ENCODE measurements at regions not wholly inside any gene's neighbourhood (a gene's known extent, or its start where the extent isn't known, plus 50 kb on each side); places are given as distances from the start of the nearest gene placed in this dataset.
"Not testable (repeated sequence)": the region's sequence is repeated elsewhere in the genome, so short reads cannot be mapped to it uniquely, and the experiment has no call there.

DNA sequence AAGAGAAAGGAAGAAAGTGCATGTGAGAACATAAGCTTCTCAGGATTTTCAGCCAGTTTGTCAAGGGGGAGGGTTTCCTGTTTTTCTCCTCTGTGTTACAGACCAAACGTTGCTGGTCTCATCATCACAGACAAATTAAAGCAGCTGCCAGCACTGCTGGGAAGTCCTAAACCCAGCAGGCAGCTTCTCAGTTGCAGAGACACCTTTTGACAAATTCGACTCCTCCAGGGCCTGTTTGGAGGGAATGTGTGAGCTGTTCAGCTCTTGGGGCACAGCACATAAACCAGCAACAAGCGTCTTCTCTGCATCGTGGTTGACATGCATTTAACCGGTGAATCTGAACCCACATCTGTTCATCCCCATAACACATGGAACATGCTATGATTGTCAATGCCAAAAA lies 454.6 kb upstream of the RUNX1 start:
- DNase-seq = peak in 3 of 7 donors; percentile 16 to 20 (median 20)
- intact Hi-C loops (cut with DNase I) = no loop called here
- WGBS, 4 donors = 7 to 22% (median 12%) methylated on average over 3 to 5 of the region's 5 CpGs

DNA sequence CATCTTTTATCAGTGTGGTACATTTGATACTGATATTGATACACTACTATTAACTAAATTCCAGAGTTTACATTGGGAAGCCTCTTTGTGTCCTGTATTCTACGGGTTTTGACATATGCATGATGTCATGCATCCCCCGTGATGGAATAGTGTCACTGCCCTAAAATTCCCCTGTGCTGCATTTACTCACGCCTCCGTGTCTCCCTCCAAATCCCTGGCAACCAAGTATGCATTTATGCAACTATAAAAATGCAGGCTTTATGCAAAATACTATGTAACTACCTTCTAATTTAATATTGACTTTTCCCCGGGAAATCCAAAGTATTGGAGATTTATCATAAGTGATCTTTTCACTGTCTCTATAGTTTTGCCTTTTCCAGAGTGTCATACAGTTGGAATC lies 453.7 kb upstream of the RUNX1 start:
- H3K4me1 ChIP-seq (replicated peaks in 1 of 2) = peaks cover 0 to 6% of the 10 kb centered on the region in 2 donors
- 48 to 55% (median 53%) methylated on average over 5 of the region's 5 CpGs for WGBS, 4 donors
- no peaks in the 10 kb centered on the region for H3K9me3 ChIP-seq (replicated peaks in 1 of 3)
- H3K27me3 ChIP-seq = peaks cover 5% of the 10 kb centered on the region
- intact Hi-C loops (cut with DNase I) = no loop called here
- H3K4me3 ChIP-seq = no peak overlapping the region
- no peaks in the 10 kb centered on the region for H3K36me3 ChIP-seq (replicated peaks in 1 of 2)
- no peak overlapping the region for H3K27ac ChIP-seq
- no peak for DNase-seq
- TF ChIP-seq, protein P1, sequence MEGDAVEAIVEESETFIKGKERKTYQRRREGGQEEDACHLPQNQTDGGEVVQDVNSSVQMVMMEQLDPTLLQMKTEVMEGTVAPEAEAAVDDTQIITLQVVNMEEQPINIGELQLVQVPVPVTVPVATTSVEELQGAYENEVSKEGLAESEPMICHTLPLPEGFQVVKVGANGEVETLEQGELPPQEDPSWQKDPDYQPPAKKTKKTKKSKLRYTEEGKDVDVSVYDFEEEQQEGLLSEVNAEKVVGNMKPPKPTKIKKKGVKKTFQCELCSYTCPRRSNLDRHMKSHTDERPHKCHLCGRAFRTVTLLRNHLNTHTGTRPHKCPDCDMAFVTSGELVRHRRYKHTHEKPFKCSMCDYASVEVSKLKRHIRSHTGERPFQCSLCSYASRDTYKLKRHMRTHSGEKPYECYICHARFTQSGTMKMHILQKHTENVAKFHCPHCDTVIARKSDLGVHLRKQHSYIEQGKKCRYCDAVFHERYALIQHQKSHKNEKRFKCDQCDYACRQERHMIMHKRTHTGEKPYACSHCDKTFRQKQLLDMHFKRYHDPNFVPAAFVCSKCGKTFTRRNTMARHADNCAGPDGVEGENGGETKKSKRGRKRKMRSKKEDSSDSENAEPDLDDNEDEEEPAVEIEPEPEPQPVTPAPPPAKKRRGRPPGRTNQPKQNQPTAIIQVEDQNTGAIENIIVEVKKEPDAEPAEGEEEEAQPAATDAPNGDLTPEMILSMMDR (IDR thresholded peaks at IDR 0.05) = no peak
- no peak for TF ChIP-seq POLR2A (IDR thresholded peaks at IDR 0.05)

More for the DNA sequence above, 454.6 kb upstream of the RUNX1 start:
- Histone ChIP-seq H3K27ac (peak overlapping the region in 2 of 5 donors; percentile 51 to 63), H3K4me1 (replicated peaks in 1 of 2) (peaks cover 0 to 6% of the 10 kb centered on the region in 2 donors), H3K4me3 (no peak overlapping the region), H3K9me3 (replicated peaks in 1 of 3) (no peaks in the 10 kb centered on the region), H3K36me3 (replicated peaks in 1 of 2) (no peaks in the 10 kb centered on the region), H3K27me3 (peaks cover 5% of the 10 kb centered on the region)
- TF ChIP-seq, protein P1 (IDR thresholded peaks at IDR 0.05) = no peak
- TF ChIP-seq POLR2A (IDR thresholded peaks at IDR 0.05) = no peak

DNA sequence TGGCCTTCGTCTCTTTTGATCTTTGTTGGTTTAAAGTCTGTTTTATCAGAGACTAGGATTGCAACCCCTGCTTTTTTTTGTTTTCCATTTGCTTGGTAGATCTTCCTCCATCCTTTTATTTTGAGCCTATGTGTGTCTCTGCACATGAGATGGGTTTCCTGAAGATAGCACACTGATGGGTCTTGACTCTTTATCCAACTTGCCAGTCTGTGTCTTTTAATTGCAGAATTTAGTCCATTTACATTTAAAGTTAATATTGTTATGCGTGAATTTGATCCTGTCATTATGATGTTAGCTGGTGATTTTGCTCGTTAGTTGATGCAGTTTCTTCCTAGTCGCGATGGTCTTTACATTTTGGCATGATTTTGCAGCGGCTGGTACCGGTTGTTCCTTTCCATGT lies 448.4 kb upstream of the RUNX1 start:
- DNase-seq; H3K9me3 ChIP-seq (replicated peaks in 1 of 3); H3K4me1 ChIP-seq (replicated peaks in 1 of 2); intact Hi-C loops (cut with DNase I); H3K36me3 ChIP-seq (replicated peaks in 1 of 2); H3K27me3 ChIP-seq; H3K4me3 ChIP-seq; H3K27ac ChIP-seq: not testable (repeated sequence)
- WGBS, 4 donors = 62 to 98% (median 89%) methylated on average over 2 to 7 of the region's 7 CpGs

DNA sequence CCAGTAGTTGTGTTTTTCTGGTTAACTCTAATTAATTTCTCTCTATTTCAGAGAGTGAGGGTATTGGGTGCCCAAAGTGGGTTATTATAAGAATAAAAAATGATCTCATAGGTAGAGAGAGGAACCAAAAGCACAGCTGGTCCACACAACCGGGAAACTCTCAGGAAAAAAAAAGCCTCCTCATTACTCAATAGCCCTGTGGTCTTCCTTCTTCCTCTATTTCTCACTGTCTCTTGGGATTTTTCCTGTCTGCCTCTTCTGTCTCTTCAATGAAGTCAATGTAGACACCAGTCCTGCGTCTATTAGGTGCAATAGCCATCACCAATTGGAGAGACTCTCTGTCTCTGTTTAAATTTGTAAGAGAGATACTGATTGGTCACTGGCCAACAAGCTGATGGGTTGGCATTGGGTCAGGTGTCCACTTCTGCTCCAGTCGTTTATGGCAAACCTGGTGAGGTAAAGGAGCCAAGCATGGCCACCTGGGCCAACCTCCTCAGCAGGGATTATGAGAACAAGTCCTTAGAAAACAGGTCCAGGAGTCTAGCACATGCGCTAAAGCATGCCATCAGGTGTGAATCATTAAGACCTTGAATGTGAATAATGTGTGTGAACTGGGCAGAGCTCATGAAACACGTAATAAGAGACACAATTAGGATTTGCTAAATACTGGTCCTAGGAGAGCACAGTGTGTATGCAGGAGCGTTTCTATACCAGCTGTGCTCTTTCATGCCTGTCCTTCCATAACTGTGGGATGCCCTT lies 443.0 kb upstream of the RUNX1 start:
- H3K27me3 ChIP-seq = no peaks in the 10 kb centered on the region
- TF ChIP-seq POLR2A (IDR thresholded peaks at IDR 0.05) = no peak
- TF ChIP-seq, protein P1 (IDR thresholded peaks at IDR 0.05) = no peak
- no peaks in the 10 kb centered on the region for H3K36me3 ChIP-seq (replicated peaks in 1 of 2)
- WGBS, 4 donors = 63 to 80% (median 69%) methylated on average over 5 to 6 of the region's 6 CpGs
- H3K9me3 ChIP-seq (replicated peaks in 1 of 3) = no peaks in the 10 kb centered on the region
- H3K4me3 ChIP-seq = no peak overlapping the region
- H3K4me1 ChIP-seq (replicated peaks in 1 of 2) = no peaks in the 10 kb centered on the region
- intact Hi-C loops (cut with DNase I) = no loop called here
- peak in 1 of 7 donors; percentile 7 for DNase-seq
- peak overlapping the region in 1 of 5 donors; percentile 58 for H3K27ac ChIP-seq

DNA sequence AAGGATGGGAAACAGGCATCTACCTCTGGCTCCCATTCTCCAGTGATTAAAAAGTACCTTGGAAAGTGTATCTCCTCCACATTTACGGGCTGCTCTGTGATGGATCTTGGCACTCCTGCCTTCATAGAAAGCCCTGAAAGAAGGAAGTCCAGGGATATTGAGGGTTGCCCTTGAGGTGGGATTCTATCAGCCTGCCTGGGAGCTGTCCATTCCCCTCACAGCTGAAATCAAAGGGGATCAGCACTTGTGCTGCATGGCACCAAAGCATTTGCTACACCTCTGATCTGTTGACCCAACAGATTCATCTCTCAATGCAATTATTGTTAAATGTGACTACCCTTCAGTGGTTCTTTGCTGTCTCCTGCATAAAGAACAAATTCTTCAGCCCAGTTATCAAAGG lies 442.0 kb upstream of the RUNX1 start:
- intact Hi-C loops (cut with DNase I) = no loop called here
- H3K9me3 ChIP-seq (replicated peaks in 1 of 3) = no peaks in the 10 kb centered on the region
- DNase-seq = no peak
- no peak for TF ChIP-seq POLR2A (IDR thresholded peaks at IDR 0.05)
- TF ChIP-seq, protein P1 (IDR thresholded peaks at IDR 0.05) = no peak
- no peaks in the 10 kb centered on the region for H3K27me3 ChIP-seq
- H3K4me3 ChIP-seq = no peak overlapping the region
- H3K27ac ChIP-seq = peak overlapping the region in 1 of 5 donors; percentile 29
- H3K4me1 ChIP-seq (replicated peaks in 1 of 2) = no peaks in the 10 kb centered on the region
- no peaks in the 10 kb centered on the region for H3K36me3 ChIP-seq (replicated peaks in 1 of 2)
- WGBS, 4 donors = 70 to 92% (median 77%) methylated on average over 1 of the region's 1 CpG

Measured in adrenal gland (tissue), 9 donors.